Panc1 (cell line): ENCODE measurements at regions not wholly inside any gene's neighbourhood (a gene's known extent, or its start where the extent isn't known, plus 50 kb on each side); places are given as distances from the start of the nearest gene placed in this dataset.

ENCODE experiments used
- ATAC-seq: fragments of 200-7000 bp; cut with Tn5 transposase; 2 replicates; pipeline ENCODE4 v1.9.1; 2020; ENCODE audit warnings: mild to moderate bottlenecking, moderate library complexity
- BruUV-seq: library from RNA; stranded (reverse); fragments of 400-500 nt; replicated peaks from 2 replicates; lab custom pipeline; 2021; lab: Mats Ljungman, UMichigan
- CTCF ChIA-PET: fragments of 300-600 bp; sonication (Branson Sonifier 250); formaldehyde crosslinking; loops from one replicate; lab custom pipeline; 2022; ENCODE audit warnings: antibody characterized with exemption; lab: Charles Lee
- POLR2A ChIA-PET: fragments of 300-600 bp; sonication (Branson Sonifier 250); formaldehyde crosslinking; loops from one replicate; lab custom pipeline; 2022; ENCODE audit warnings: antibody characterized with exemption; lab: Charles Lee
- DNase-seq: peaks from one replicate; pipeline ENCODE4 v3.0.0-alpha.2; 2010; ENCODE audit warnings: low read depth, low spot score
- H3K27ac ChIP-seq: 2 replicates; pipeline ENCODE4 v1.5.1; 2011; ENCODE audit warnings: mild to moderate bottlenecking, low read length, inconsistent platforms
- H3K27me3 ChIP-seq: fragments of 200-500 bp; sonication (Bioruptor generic); 2 replicates; pipeline ENCODE4 v1.6.0; 2014; ENCODE audit warnings: low read length, inconsistent platforms; ENCODE audit not compliant: control insufficient read depth, insufficient read depth
- H3K36me3 ChIP-seq: fragments of 200-500 bp; sonication (Bioruptor generic); 2 replicates; pipeline ENCODE4 v1.5.1; 2014; ENCODE audit warnings: inconsistent platforms, mild to moderate bottlenecking, low read length, moderate library complexity; ENCODE audit not compliant: control insufficient read depth, insufficient read depth
- H3K4me1 ChIP-seq: 2 replicates; pipeline ENCODE4 v1.5.1; 2011; ENCODE audit warnings: inconsistent platforms, mild to moderate bottlenecking, low read length, moderate library complexity; ENCODE audit not compliant: control insufficient read depth, insufficient read depth
- H3K4me3 ChIP-seq, 2 experiments: 2 replicates each; pipeline ENCODE4 v1.5.1; 2011 to 2012; ENCODE audit warnings: low read depth in 2 of 2, low read length in 2 of 2, mild to moderate bottlenecking in 2 of 2, inconsistent platforms in 1 of 2, moderate library complexity in 1 of 2
- H3K9me3 ChIP-seq: fragments of 200-500 bp; sonication (Bioruptor generic); 2 replicates; pipeline ENCODE4 v1.5.1; 2014; ENCODE audit warnings: low read depth, mild to moderate bottlenecking, inconsistent platforms, low read length, moderate library complexity; ENCODE audit not compliant: control insufficient read depth, insufficient read depth
- CTCF ChIP-seq: fragments of 450-650 bp; IDR thresholded peaks from 2 replicates; pipeline ENCODE4 v1.5.1; 2017; ENCODE audit warnings: mild to moderate bottlenecking
- POLR2AphosphoS5 ChIP-seq: IDR thresholded peaks from 2 replicates; pipeline ENCODE4 v1.6.1; 2012; ENCODE audit warnings: mild to moderate bottlenecking, low read depth, low read length, moderate library complexity
- REST ChIP-seq, 2 experiments: IDR thresholded peaks; 2 replicates each; pipeline ENCODE4 v1.6.1; 2011 to 2012; ENCODE audit warnings: low read depth in 2 of 2, control low read depth in 1 of 2, low read length in 1 of 2, mild to moderate bottlenecking in 1 of 2, moderate library complexity in 1 of 2; ENCODE audit not compliant: insufficient read depth in 1 of 2
- SIN3A ChIP-seq: IDR thresholded peaks from 2 replicates; pipeline ENCODE4 v1.6.1; 2012; ENCODE audit warnings: low read depth, mild to moderate bottlenecking, low read length, moderate library complexity, borderline replicate concordance; ENCODE audit not compliant: insufficient read depth
- TCF7L2 ChIP-seq: IDR thresholded peaks from 2 replicates; pipeline ENCODE4 v1.6.1; 2011; ENCODE audit warnings: mild to moderate bottlenecking, low read depth, low read length, inconsistent platforms
- in situ Hi-C: cut with HindIII; loops from 2 replicates; pipeline ENCODE4 v1.10.0; 2016; ENCODE audit warnings: low sequenced_read_pairs, low pct_unique_long_range_greater_than_20kb
- intact Hi-C: fragments of 100-400 bp; cut with micrococcal nuclease; formaldehyde crosslinking; loops from one replicate; pipeline ENCODE4 v1.10.0; 2022; ENCODE audit not compliant: unreplicated experiment

DNA sequence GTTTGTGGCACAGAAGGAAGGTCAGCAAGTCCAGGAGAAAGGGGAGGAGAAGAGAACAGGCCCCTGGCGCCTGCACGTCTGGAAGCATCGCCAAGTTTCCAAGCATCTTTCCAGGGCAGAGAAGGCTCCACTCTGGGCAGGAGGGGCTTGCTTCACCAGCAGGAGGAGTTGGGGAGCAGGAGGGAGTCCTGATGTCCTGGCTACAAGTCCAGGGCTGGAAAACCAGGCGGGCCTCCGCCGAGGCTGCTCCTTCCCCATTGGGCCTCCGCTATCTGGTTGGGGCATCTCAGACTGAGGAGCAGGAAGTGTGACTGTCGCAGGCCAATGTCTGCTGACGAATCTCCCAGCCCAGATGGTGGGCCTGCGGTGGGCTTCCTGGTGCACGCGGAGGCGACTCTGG, 421.9 kb downstream of the PREX1 start:
- POLR2A ChIA-PET, result no interaction called here
- ATAC-seq, result peak; percentile 45; the same call in 1 of the 2 replicates
- no TSS peak for BruUV-seq

GRCh38 chr20:48404598-48404997, 423.2 kb downstream of the PREX1 start:
- Histone ChIP-seq H3K36me3 (no peaks in the 10 kb centered on the region), H3K27me3 (peaks cover 10% of the 10 kb centered on the region), H3K4me3 (no peak overlapping the region), H3K4me1 (no peaks in the 10 kb centered on the region), H3K27ac (no peak overlapping the region), H3K9me3 (no peaks in the 10 kb centered on the region)
- DNase-seq (no peak), ATAC-seq (no peak)
- in situ Hi-C loops (no loop called here), intact Hi-C loops (no loop called here)
- ChIA-PET CTCF (interaction anchor here (0.6 kb wide), 1 partner anchor 9 kb away, joined by 3 read pairs; no protein-coding TSS in a partner anchor), POLR2A (no interaction called here)
- no peak for TF ChIP-seq REST (IDR thresholded peaks at IDR 0.05; ENCODE audit: insufficient read depth in 1 of 2, low read depth in 2 of 2, low read length in 1 of 2)
- TF ChIP-seq CTCF, result no peak
- no peak for TF ChIP-seq SIN3A
- no peak for TF ChIP-seq TCF7L2
- no peak for TF ChIP-seq POLR2AphosphoS5
- BruUV-seq, result no TSS peak

More for the DNA sequence above, 421.9 kb downstream of the PREX1 start:
- no peak for DNase-seq
- in situ Hi-C loops, result no loop called here
- intact Hi-C loops, result no loop called here
- CTCF ChIA-PET, result no interaction called here
- no peaks in the 10 kb centered on the region for H3K9me3 ChIP-seq
- no peak overlapping the region for H3K4me3 ChIP-seq
- no peaks in the 10 kb centered on the region for H3K36me3 ChIP-seq
- no peak for TF ChIP-seq SIN3A
- TF ChIP-seq TCF7L2, result no peak
- TF ChIP-seq POLR2AphosphoS5, result no peak
- TF ChIP-seq CTCF, result no peak; the same call in 1 of the 2 replicates
- TF ChIP-seq REST (IDR thresholded peaks at IDR 0.05; ENCODE audit: insufficient read depth in 1 of 2, low read depth in 2 of 2, low read length in 1 of 2), result no peak
- H3K27ac ChIP-seq, result no peak overlapping the region
- peaks cover 13% of the 10 kb centered on the region for H3K27me3 ChIP-seq
- H3K4me1 ChIP-seq, result no peaks in the 10 kb centered on the region
